K562 (cell line): ENCODE measurements at regions not wholly inside any gene's neighbourhood (a gene's known extent, or its start where the extent isn't known, plus 50 kb on each side); places are given as distances from the start of the nearest gene placed in this dataset.

Experiments used
- ATAC-seq: fragments of 200-7000 bp; cut with Tn5 transposase; 3 replicates; pipeline ENCODE4 v1.9.1; 2020; ENCODE audit warnings: moderate library complexity
- BruUV-seq: library from RNA; stranded (reverse); fragments of 400-500 nt; replicated peaks from 2 replicates; lab custom pipeline; 2021; lab: Mats Ljungman, UMichigan
- CTCF ChIA-PET: fragments of 300-600 bp; formaldehyde crosslinking; extraction: SDS; loops from one replicate; lab custom pipeline; 2021; ENCODE audit warnings: low intra/inter-chr PET ratio; lab: Yijun Ruan, JAX
- POLR2A ChIA-PET: fragments of 300-600, 350-650 bp; sonication (Branson Sonifier 250); formaldehyde crosslinking; extraction: SDS; loops from one replicate; lab custom pipeline; 2021; ENCODE audit warnings: antibody characterized with exemption, inconsistent platforms; lab: Yijun Ruan, JAX
- DNase-seq, 4 experiments: peaks; one replicate each; pipeline versions ENCODE4 v3.0.0 to v3.0.0-alpha.2; 2011 to 2018; ENCODE audit warnings: low spot score in 3 of 4, mixed read lengths in 3 of 4; ENCODE audit errors: extremely low read depth in 1 of 4
- FAIRE-seq: peaks from 2 replicates; lab custom pipeline; 2011; peaks lifted over from hg19 to GRCh38; lab: Jason Lieb, UNC
- H2AFZ ChIP-seq: 2 replicates; pipeline ENCODE4 v1.6.0; 2011; ENCODE audit warnings: low read depth, low read length, control low read depth, inconsistent platforms
- H3K27ac ChIP-seq: fragments of 200-600 bp; 3 replicates; pipeline ENCODE4 v1.8.0; 2011; ENCODE audit warnings: low read depth, mild to moderate bottlenecking, control low read depth, inconsistent platforms, low read length, moderate library complexity, mixed read lengths; ENCODE audit errors: extremely low read depth
- H3K27me3 ChIP-seq, 2 experiments: fragments of 300-600 bp in 1 of 2; 2 replicates in 1 of 2; 3 replicates in 1 of 2; pipeline versions ENCODE4 v1.6.0 to v1.8.0; 2011; ENCODE audit warnings: inconsistent platforms in 2 of 2, low read length in 2 of 2, mild to moderate bottlenecking in 1 of 2, mixed read lengths in 1 of 2, moderate library complexity in 1 of 2; ENCODE audit not compliant: control insufficient read depth in 2 of 2, insufficient read depth in 2 of 2
- H3K36me3 ChIP-seq: fragments of 300-600 bp; 3 replicates; pipeline ENCODE4 v1.8.0; 2011; ENCODE audit warnings: mild to moderate bottlenecking, low read length, inconsistent platforms; ENCODE audit not compliant: control insufficient read depth, insufficient read depth
- H3K4me1 ChIP-seq, 2 experiments: fragments of 200-600 bp in 1 of 2; replicated peaks in 1 of 2; 2 replicates in 1 of 2; 3 replicates in 1 of 2; pipeline versions ENCODE4 v1.5.1 to v1.8.0; 2011; ENCODE audit warnings: inconsistent platforms in 2 of 2, low read length in 2 of 2, mild to moderate bottlenecking in 1 of 2, mixed read lengths in 1 of 2, moderate library complexity in 1 of 2; ENCODE audit not compliant: control insufficient read depth in 2 of 2, insufficient read depth in 2 of 2
- H3K4me2 ChIP-seq: 2 replicates; pipeline ENCODE4 v1.6.1; 2011; ENCODE audit warnings: low read length, control low read depth, inconsistent platforms, mixed read lengths; ENCODE audit not compliant: insufficient read depth
- H3K4me3 ChIP-seq: fragments of 200-600 bp; sonication (generic), shearing (Covaris generic); 2 replicates; pipeline ENCODE4 v1.5.1; 2016; ENCODE audit warnings: control low read depth, inconsistent platforms
- H3K79me2 ChIP-seq: fragments of 200-600 bp; 3 replicates; pipeline ENCODE4 v1.8.0; 2011; ENCODE audit warnings: low read length, inconsistent platforms; ENCODE audit not compliant: control insufficient read depth, insufficient read depth
- H3K9ac ChIP-seq, 2 experiments: 2 replicates each; pipeline versions ENCODE4 v1.6.0 to v1.6.1; 2011; ENCODE audit warnings: low read depth in 2 of 2, low read length in 2 of 2, control low read depth in 1 of 2, inconsistent platforms in 1 of 2, mild to moderate bottlenecking in 1 of 2, mixed read lengths in 1 of 2; ENCODE audit not compliant: insufficient read depth in 1 of 2
- H3K9me1 ChIP-seq: one replicate; pipeline ENCODE4 v1.6.0; 2011; ENCODE audit warnings: inconsistent platforms, mild to moderate bottlenecking, low read length, moderate library complexity; ENCODE audit not compliant: control insufficient read depth, insufficient read depth
- H3K9me3 ChIP-seq: replicated peaks from 2 replicates; pipeline ENCODE4 v1.5.1; 2011; ENCODE audit warnings: low read depth, low read length, inconsistent platforms; ENCODE audit not compliant: control insufficient read depth, insufficient read depth
- H4K20me1 ChIP-seq: replicated peaks from 2 replicates; pipeline ENCODE4 v1.6.1; 2011; ENCODE audit warnings: low read length, inconsistent platforms, mixed read lengths; ENCODE audit not compliant: control insufficient read depth, insufficient read depth
- ATF3 ChIP-seq, 2 experiments: fragments of 450-650 bp in 1 of 2; sonication (generic) in 1 of 2; formaldehyde crosslinking in 1 of 2; IDR thresholded peaks in 1 of 2; conservative IDR thresholded peaks in 1 of 2; 2 replicates each; pipeline versions ENCODE4 v1.6.1 to v1.8.1; 2016 to 2023; ENCODE audit warnings: mild to moderate bottlenecking in 2 of 2, moderate library complexity in 2 of 2, inconsistent platforms in 1 of 2, missing genetic modification reagents in 1 of 2
- ETV5 ChIP-seq: sonication (generic); formaldehyde crosslinking; IDR thresholded peaks from 2 replicates; pipeline ENCODE4 v1.4.0; 2020; ENCODE audit warnings: low read depth, mild to moderate bottlenecking, missing genetic modification reagents
- LCOR ChIP-seq: sonication (generic); formaldehyde crosslinking; IDR thresholded peaks from 2 replicates; pipeline ENCODE4 v1.8.0; 2022; ENCODE audit warnings: mild to moderate bottlenecking, missing genetic modification reagents
- NCOA4 ChIP-seq: fragments of 450-650 bp; IDR thresholded peaks from 2 replicates; pipeline ENCODE4 v1.6.1; 2018; ENCODE audit warnings: mild to moderate bottlenecking; ENCODE audit not compliant: partially characterized antibody
- REST ChIP-seq, 2 experiments: fragments of 450-650 bp; formaldehyde crosslinking in 1 of 2; IDR thresholded peaks; 2 replicates each; pipeline versions ENCODE4 v1.4.0 to v1.6.1; 2014 to 2020; ENCODE audit warnings: mild to moderate bottlenecking in 2 of 2, borderline replicate concordance in 1 of 2, low read depth in 1 of 2
- SMAD3 ChIP-seq: fragments of 450-650 bp; formaldehyde crosslinking; conservative IDR thresholded peaks from 2 replicates; pipeline ENCODE4 v1.4.0; 2020; ENCODE audit warnings: mild to moderate bottlenecking
- ZBTB2 ChIP-seq: fragments of 450-650 bp; IDR thresholded peaks from 2 replicates; pipeline ENCODE4 v1.6.1; 2016; ENCODE audit warnings: antibody characterized with exemption
- ZNF174 ChIP-seq: fragments of 250-450 bp; sonication (Bioruptor Pico); IDR thresholded peaks from 2 replicates; pipeline ENCODE4 v1.4.0; 2020; ENCODE audit warnings: mild to moderate bottlenecking
- ZNF354B ChIP-seq: fragments of 250-450 bp; sonication (Bioruptor Pico); IDR thresholded peaks from 2 replicates; pipeline ENCODE4 v1.4.0; 2020
- ZNF398 ChIP-seq: fragments of 250-450 bp; sonication (Bioruptor Pico); IDR thresholded peaks from 2 replicates; pipeline ENCODE4 v1.8.0; 2021; ENCODE audit warnings: moderate library complexity, mild to moderate bottlenecking, inconsistent platforms
- WGBS: fragments of 100-300 bp; shearing (Covaris generic); methylation state at CpG from one replicate; pipeline ENCODE4 v1.1.6; 2016; ENCODE audit warnings: low coverage, mixed read lengths; ENCODE audit not compliant: insufficient coverage; ENCODE audit errors: missing lambda C conversion rate; 5-methylcytosine and 5-hydroxymethylcytosine counted together
- in situ Hi-C: fragments of 300-500 bp; cut with MboI; formaldehyde crosslinking; loops from 4 replicates; pipeline ENCODE4 v1.15.0; 2018; ENCODE audit warnings: inconsistent platforms, mixed read lengths
- intact Hi-C: fragments of 100-400 bp; cut with micrococcal nuclease; formaldehyde crosslinking; loops from 2 replicates; pipeline ENCODE4 v1.14.2; 2022

GRCh38 chr5:52428977-52429489 lies 358.7 kb upstream of the ITGA1 start:
- H4K20me1 ChIP-seq = no peaks in the 10 kb centered on the region
- no peaks in the 10 kb centered on the region for H3K9me3 ChIP-seq
- H3K79me2 ChIP-seq = no peaks in the 10 kb centered on the region
- FAIRE-seq = no peak
- no peaks in the 10 kb centered on the region for H3K36me3 ChIP-seq
- no peaks in the 10 kb centered on the region for H3K4me1 ChIP-seq
- intact Hi-C loops (no loop called here), in situ Hi-C loops (no loop called here)
- BruUV-seq = no TSS peak
- ATAC-seq = no peak
- no peaks in the 10 kb centered on the region for H3K27me3 ChIP-seq
- H2AFZ ChIP-seq = no peak overlapping the region
- H3K27ac ChIP-seq = no peak overlapping the region
- WGBS = 0% methylated on average over 3 of the region's 3 CpGs
- no peaks in the 10 kb centered on the region for H3K9me1 ChIP-seq
- H3K9ac ChIP-seq = no peak overlapping the region
- ChIA-PET POLR2A (no interaction called here), CTCF (no interaction called here)
- DNase-seq = no peak
- H3K4me3 ChIP-seq = no peak overlapping the region
- TF ChIP-seq REST (IDR thresholded peaks at IDR 0.05; ENCODE audit: borderline replicate concordance) (no peak), REST (CRISPR knock-in tag; IDR thresholded peaks at IDR 0.05; ENCODE audit: low read depth) (no peak), ZBTB2 (no peak), SMAD3 (CRISPR knock-in tag) (no peak), LCOR (CRISPR knock-in tag) (no peak), ETV5 (CRISPR knock-in tag) (no peak), ATF3 (IDR thresholded peaks at IDR 0.05) (no peak), ATF3 (CRISPR knock-in tag; conservative IDR thresholded peaks at IDR 0.05) (no peak), ZNF398 (no peak), ZNF354B (CRISPR knock-in tag) (no peak), NCOA4 (no peak), ZNF174 (CRISPR knock-in tag) (no peak)
- no peak overlapping the region for H3K4me2 ChIP-seq
